ENCODE measurements at regions not wholly inside any gene's neighbourhood (a gene's known extent, or its start where the extent isn't known, plus 50 kb on each side); places are given as distances from the start of the nearest gene placed in this dataset.

DNA sequence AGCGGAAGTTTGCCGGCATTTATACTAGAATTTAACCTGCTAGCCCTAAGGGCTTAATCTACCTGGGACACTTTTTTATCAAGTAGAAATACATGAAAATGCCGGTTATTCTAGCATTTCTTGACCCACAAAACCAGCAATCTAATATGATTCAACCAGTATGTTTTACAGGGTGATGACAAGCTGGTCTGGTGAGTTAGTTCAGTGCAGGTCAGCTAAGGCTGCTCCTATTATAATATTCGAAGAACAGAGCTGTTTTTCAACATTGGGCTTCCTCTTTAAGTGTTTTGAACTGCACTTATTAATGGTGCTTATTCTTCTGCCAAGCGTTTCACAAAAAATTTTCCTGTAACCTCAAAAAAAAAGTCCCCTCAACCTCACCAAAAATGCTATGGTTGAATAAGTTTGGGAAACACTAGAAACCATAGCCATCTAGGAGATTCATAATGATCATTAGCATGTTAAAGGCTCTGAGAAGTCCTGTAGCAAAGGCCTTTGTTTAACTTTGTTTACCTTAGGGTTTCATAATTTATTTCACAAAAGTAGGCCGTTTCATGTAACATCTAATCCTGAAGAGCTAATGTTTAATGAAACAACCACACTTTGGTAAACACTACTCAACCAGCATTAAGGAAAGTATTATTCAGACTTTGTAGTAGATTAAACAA lies 526.6 kb downstream of the KLF12 start:
- peak; percentile 45 to 62 for DNase-seq

DNA sequence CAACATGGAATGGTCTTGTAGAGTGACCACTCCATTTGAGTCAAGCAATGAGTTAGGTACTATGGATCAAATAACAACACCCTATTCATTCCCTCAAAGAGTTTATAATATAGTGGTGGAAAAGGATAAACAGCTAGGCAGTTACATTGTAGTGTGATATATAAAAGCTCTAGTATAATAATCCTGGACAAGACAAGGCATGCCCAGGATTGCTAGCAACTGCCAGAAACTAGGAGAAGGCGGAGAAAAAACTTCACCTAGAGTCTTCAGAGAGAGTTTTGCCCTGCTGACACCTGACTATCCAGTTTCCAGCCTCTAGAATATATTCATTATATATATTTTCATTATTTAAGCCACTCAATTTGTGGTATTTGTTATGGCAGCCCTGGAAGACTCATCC lies 530.6 kb downstream of the KLF12 start:
- peak; percentile 20 to 28 for DNase-seq

DNA sequence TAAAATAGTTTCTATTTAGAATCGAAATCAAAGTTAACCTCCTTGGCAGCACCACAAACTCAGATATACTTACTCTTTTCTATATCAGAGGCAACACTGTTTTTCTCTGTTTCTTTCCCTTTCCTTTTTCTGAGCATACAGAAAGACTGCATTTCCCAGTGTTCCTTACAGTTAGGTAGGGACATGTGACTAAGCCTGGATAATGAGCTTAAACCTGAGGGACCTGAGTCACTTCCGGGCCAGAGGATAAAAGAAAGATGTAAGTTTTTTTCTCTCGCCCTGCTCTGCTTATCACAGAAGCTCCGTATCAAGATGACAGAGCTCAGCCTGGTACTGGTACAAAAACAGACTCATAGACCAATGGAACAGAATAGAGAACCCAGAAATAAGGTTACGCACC lies 531.9 kb downstream of the KLF12 start:
- DNase-seq, result no peak

DNA sequence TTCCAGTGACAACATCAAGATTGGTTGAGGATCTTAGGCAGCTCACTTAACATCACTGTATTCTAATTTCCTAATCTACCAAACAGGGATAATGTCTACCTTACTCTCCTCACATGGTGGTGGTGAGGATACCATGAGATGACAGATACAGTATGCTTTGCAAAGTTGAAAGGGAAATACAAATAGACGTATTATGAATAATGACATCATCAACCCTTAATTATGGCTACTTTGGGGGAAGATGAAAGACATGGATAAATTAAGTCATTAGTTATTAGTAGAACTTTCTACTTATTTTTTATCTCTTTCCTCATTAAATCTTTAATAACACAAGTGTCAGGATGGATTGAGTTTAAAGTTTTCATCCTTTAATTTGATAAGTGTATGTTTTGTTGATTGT lies 532.5 kb downstream of the KLF12 start:
- DNase-seq, result no peak

DNA sequence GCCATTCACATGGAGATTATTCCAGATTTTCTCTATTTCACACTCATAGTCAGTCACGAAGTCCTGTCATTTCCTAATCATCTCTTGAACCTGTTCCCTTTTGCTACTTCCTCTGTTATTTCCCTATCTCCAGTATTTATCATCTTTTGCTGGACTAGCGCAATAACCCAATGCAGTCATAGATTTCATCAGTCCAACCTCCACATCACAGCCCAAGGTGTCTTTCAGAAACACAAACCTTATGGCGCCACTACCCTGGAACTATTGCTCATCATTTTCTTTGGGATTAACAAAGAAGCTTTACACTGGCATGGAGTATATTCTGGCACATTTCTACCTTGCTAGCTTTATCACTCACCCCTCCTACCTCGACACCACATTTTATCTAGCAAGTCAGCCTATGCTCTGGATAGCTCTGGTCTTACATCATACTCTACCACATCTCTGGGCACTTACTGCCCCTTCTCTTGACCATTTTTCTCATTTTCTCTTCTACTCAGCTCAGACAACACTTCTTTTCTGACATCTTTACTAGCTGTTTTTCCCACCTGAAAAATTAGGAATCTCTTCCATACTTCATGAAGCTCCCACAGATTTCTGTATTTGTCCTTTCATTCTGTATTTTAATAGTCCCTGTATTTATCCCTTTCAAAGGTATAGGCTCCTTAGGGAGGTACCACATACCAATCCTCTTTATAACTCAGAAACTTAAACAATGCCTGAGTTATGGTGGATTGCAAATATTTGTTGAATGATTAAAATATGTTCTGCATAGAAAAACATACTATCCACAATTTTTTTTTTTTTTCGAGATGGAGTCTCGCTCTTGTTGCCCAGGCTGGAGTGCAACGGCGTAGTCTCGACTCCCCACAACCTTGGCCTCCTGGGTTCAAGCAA lies 534.7 kb downstream of the KLF12 start:
- DNase-seq, result no peak

DNA sequence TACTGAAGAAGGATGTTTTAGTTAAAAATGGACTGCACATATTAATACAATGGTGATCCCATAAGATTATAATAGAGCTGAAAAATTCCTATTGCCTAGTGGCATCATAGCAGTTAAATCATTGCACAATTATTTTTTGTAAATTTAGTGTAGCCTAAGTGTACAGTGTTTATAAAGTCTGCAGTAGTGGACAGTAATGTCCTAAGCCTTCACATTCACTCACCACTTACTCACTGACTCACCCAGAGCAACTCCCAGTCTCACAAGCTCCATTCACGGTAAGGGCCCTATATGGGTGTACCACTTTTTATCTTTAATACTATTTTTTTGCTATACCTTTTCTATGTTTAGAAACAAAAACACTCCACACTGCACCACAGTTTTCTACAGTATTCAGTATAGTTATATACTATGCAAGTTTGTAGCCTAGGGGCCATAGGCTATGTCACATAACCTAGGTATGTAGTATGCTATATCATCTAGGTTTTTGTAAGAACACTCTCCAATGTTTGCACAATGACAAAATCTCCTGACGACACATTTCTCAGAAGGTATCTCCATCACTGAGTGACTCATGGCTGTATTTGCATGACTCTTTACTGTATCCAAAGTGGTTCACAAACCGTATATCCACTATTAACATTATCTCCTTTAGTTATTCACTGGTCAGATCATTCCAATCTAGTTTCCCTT lies 536.0 kb downstream of the KLF12 start:
- DNase-seq, result no peak

DNA sequence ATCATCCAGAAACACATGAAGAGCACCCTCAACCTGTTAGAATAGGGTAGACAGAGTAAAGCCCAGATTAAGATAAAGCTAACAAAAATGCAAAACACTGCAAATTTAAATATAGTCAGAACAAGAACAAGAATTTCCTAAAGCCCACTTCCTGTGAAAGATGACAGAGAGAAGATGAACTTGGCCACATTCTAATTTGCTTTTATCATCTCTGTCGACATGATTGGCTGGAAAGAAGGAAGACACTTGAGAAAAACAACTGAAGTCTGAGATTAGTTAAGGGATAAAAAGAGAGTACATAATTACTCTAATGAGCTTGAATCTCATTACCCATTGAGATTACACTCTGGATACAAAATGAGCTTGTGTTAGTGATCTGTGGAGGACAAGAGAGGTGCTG lies 537.6 kb downstream of the KLF5 start:
- no peak for DNase-seq

DNA sequence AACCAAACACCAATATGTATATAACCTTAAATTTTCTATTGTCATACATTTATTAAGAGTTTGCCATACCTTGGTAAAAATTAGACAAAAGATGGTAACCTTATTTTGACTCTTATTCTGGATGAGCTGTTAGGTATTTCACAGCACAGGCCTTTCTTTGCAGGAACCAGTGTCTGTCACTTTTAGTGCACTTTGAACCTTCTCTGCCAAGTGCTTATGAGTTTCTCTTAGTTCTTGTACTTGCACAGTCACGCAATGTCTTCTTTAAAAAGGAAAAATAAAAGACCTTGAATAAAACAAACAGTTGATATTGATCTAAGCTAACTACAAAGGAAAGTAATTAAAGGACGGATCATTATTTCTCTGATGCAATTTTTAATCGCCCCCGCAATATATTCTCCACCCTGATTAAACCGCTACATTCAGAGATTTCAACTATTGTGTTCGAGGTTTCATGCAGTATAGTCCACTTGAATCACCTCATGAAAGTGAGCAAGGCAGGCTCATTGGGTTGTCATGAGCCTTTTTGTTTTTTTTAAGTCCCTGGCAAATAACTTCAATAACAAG lies 534.5 kb downstream of the KLF5 start:
- no peak for DNase-seq

DNA sequence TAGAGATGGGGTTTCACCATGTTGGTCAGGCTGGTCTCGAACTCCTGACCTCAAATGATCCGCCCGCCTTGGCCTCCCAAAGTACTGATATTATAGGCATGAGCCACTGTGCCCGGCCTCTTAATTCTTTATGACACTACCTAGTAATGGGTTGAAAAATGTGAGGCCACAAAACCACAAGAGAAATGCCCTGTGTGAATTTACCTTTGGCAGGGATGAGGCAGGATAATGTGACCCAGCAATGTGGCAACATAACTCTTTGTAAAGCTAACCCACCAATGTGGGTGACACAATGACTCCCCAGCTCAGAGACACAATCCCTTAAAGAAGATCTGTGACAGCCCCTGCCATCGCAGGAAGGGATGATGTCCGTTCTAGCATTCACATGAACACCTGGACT lies 533.1 kb downstream of the KLF5 start:
- no peak for DNase-seq

DNA sequence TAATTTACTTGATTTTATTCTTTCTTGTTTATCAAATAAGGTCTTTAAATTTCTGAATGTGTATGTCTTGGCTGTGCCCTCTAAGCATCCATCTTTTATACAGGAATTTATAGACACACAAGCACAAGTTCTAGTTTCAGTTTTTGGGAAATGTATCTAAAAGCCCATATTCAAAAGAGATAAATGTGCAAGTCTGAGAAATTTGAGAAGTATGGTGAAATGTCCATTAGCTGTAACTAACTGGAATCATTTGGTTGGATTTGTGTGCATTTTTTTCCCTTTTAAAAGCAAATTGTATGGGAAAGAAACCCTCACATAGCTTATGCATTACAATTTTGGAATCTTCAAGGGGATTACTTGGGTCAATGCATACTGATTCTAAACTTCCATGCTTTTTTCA lies 532.0 kb downstream of the KLF5 start:
- DNase-seq, result no peak

DNA sequence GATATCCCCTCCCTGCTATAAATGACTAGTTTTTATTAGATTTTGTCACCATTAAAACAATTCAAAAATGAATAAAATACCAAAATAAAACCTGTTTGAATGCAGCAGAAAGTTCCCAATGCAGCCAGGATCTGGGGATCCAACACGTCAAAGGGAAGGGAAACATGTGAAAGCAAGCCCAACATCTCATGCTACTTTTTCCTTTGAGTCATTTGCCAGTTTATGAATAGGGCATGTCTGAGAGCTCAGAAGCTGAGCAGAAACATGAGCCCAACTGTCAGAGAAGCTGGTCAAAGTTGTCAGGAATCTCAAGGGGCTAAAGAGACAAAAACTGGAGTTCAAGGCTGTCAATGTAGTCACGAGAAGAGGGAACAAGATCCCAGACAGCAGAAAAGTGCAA lies 526.4 kb downstream of the KLF5 start:
- no peak for DNase-seq

DNA sequence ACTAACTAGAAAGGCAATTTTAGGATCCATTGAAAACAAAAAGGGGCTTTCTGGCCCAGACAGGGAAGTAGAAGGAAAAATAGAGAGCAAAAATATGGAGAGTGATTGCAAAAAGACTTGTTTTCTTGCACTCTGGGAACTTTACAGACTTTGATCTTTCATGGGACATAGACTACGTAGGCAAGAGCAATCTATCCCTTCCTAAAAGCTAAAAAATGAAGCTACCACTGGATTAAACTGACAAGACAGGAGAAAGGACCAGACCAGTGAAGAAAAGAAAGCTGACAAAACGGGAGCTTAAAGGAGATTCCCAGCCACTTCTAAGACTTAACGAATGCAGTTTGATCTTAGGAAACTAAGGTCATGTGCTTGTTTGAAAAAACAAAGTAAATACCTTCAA lies 524.5 kb downstream of the KLF5 start:
- no peak for DNase-seq

DNA sequence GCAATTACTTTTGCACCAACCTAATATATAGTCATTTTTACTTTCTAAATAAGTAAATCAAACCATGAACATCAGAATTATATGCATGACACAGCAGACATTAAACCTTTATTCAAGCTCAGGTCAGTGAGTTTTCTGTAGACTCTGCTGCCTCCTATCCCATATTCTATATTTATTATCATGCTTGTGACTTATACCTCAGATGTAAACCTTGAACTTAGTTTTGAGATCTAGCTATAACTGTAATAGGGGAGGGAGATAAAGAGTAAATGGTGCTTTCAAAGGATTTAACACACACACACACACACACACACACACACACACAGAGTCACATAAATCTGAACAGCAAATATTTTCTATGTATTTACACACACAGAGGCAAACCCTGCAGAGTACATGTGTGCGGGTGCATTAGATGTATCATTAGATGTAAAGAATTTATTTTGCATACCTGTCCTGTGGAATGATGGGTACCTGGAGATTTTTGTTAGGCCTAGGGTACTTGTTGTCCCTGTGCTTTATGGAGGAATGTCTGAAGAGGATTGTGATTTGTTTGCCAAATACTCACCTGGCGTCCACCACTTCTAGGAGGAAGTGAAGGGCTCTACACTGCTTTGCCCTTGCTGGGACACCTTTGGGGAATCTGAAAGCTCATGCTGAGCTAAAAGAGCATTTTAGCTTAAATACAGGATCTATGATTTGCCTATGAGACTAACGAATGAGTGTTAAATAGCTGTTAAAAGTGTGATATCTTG lies 521.9 kb downstream of the KLF5 start:
- no peak for DNase-seq

DNA sequence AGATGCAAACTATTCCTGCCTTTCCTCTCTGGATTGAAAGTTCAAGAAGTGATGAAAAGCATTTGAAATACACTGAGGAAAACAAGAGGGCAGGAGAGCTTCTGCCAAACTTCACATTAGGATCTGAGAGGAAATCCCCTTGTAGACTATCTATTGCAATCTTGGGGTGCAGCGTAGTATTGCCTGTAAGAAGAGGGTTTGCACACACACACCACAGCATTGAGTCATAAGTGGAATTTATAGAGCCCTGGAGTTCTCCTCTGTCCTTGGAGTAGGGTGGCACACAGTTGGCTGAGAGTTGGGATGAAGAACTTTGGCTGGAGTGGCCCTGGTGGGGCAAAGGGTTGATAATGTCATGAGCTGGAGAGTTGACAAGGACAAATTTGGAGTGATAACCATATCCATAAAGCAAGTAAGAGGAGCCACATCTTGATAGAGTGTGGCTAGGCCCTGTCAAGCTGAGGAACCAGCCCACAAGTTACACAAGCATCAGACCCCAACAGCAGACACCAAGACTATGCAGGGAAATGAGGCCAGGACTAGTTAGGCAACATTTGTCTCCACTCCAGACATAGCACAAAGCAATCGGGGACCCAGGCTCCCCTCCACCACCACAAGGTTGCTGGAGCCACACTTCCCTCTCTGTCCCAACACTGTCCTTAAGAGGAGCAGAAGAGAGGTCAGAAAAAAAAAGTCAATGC lies 520.9 kb downstream of the KLF5 start:
- DNase-seq, result no peak

DNA sequence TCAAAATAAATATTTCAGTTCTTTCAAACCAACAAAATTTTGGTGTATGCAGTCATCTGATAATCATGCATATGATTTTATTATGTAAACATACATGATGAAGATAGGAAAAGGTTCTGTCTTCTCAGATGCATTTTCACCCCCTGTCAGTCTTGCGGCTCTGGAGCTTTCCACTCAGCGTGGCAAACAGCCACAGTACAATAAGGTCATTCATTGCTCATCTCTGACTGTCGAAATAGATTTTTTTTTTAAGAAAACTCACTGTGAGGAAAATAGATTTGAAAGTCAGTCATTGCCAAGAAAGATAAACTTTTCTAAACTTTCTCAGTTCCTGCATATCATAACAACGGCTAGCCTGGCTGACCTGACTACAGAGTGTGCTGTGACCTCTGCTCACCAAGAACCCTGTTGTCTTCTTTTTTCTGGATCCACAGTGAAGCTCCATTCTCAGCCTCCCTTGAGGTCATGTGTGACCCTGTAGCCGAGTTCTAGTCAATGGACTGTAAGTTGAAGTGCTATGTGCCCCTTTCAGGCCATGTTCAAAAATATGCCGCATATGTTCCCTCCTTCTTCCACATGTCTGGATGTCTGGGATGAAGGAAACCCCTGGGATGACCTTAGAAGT lies 519.6 kb downstream of the KLF5 start:
- peak; percentile 24 to 59 for DNase-seq

DNA sequence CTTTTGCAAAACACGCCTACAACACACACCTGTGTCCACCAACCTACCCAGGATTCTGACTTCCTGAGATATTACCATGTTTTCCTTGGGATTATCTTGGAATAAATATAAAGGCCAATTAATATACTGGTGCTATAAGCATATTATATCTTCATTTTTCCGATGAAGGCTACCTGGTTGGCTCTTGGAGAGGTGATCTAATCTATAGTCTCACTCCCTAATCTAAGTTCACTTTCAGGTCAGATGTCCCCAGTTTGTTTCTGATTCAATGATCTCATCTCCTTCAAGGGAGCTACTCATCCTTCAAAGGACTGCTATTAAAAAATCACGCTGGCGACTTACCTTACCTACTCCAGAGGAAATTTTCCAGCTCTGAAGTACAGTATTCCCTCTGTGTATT lies 517.5 kb downstream of the KLF5 start:
- no peak for DNase-seq

DNA sequence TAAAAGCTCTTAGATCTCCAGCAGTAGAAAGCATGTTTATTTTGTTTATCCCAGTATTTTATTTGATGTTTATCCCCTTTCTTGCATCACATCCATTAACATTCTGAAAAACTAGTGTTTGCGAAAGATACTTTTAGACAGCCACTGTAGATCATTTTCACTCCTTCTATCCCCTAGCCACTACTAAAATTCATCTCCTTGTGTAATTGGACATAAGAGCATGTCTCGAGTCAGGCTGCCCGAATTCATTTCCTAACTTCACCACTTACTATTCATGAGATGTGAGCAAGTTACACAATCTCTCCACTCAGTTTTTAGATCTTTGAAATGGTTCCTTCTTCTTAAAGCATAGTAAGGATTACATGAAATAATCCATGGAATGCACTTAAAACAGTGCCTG lies 514.0 kb downstream of the KLF5 start:
- DNase-seq, result no peak

DNA sequence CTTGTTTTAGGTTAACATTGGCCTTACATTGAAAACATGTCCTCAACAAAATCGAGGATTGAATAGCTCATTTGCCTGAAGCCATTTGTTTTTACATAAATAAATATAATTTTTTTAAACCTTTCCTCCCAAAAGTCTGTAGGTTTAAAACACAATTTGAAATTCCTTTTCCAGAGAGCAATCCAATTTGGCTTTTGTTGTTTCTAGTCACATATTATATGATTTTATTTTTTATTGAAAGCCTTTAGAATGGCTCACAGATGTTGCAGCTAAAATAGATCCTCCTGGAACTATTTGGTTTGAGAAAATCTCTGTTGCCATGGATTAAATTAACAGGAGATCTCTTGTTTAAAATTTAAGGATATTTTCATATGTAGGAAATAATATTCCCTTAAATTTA lies 512.6 kb downstream of the KLF5 start:
- DNase-seq, result no peak

DNA sequence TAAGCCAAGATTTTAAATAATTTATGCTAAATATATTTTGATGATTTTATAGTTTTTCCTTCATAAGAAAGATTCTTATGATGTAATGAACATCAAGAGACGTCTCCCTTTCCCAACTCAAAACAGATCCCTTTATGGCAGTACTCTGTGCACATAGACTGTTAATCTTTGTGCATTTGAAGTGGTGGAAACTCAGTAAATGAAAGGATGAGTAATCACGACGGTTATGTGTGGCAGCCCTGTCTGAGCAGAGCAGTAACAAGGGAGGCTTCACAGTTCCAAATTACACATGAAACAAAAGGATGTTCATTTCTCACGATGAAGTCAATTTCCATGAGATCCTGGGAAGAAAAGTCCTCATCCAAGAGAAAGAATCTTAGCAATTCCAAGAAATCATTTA lies 498.1 kb downstream of the KLF5 start:
- no peak for DNase-seq

DNA sequence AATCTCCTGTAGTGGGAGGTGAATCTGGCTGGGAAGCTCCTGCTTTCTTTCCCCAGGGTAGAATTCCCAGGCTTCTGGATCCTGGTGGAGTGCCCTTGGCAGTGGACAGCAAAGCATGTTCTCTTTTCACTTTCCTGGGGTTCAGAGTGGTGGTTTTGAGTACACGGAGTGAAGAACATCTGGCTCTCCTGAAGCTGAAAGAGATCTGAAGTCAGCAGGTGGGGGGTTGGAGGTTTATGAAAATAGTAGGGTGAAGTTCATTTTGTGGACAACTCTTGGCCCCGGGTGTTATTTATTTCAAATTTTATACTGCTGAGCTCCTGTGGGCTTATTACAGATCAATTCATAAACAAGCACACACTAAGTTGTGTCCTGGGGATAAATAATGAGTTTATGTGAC lies 497.3 kb downstream of the KLF5 start:
- DNase-seq, result no peak

DNA sequence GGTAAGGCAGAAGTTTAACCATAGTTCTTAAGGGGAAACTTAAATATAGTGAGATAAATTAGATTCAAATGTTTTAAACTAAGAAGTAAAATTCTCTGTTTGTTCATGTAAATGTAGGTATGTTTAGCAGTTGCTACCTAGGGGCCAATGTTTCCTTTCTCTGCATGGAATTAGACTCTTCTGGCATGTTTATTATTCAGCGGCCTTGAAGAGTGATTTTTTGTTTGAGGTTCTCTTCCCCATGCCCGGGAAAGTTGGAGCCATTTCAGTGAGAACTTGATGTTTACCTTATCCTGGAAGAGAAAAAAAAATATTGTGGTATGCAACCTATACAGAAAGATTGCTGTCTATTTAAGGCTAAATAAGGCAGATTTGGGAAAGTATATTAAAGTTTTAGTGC lies 492.9 kb downstream of the KLF5 start:
- peak; percentile 16 to 29 for DNase-seq

DNA sequence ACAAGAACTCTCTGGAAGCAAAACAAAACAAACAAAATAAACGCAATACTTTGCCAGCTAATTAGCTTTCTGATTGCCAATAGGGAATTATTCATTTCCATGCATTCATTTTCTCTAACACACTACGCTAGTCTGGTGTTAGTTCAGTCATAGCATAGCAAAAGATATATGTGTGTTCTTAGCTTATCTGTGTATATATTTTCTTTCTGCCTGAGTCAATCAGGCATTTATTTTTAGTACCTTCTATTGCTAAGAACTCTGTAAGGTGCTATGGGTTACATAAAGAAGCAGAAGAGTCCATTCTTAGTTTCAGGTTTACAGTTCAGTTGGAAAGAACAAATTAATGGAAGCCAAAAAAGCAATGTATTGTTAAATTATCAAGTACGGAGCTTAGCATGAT lies 490.9 kb downstream of the KLF5 start:
- DNase-seq, result no peak
